GM12891 (cell line): ENCODE measurements at regions not wholly inside any gene's neighbourhood (a gene's known extent, or its start where the extent isn't known, plus 50 kb on each side); places are given as distances from the start of the nearest gene placed in this dataset.
"Not testable (repeated sequence)": the region's sequence is repeated elsewhere in the genome, so short reads cannot be mapped to it uniquely, and the experiment has no call there.

Experiments used
- DNase-seq: peaks from one replicate; pipeline ENCODE4 v3.0.0; 2011; ENCODE audit warnings: low spot score; ENCODE audit not compliant: insufficient read length
- FAIRE-seq: peaks from 2 replicates; lab custom pipeline; 2011; peaks lifted over from hg19 to GRCh38; lab: Jason Lieb, UNC
- PAX5 ChIP-seq: IDR thresholded peaks from 2 replicates; pipeline ENCODE4 v1.6.1; 2011; ENCODE audit warnings: low read length, moderate library complexity, mild to moderate bottlenecking; ENCODE audit not compliant: insufficient read depth, severe bottlenecking
- TAF1 ChIP-seq: IDR thresholded peaks from 2 replicates; pipeline ENCODE4 v1.6.1; 2011; ENCODE audit warnings: low read depth, low read length, control low read depth

DNA sequence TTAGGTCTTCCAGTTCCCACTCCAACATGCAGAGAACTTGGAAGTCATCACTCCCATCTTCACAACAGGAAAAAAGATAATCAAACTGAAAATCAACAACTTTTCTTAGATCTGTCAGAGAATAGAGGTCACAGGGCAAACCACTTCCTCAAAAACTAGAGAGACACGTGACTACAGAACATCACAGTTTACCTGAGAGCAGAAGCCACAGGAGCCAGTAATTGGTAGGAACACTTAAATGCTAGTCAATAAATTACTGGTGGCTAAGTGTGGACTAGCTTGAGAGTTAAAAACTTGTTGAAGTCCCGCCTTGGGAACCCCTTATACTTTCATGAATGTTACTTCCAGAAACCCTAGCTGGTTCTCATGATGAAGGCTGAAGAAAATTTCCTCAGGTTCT lies 81.1 kb downstream of the THSD1 start:
- FAIRE-seq = peak; percentile 82
- DNase-seq = not testable (repeated sequence)

DNA sequence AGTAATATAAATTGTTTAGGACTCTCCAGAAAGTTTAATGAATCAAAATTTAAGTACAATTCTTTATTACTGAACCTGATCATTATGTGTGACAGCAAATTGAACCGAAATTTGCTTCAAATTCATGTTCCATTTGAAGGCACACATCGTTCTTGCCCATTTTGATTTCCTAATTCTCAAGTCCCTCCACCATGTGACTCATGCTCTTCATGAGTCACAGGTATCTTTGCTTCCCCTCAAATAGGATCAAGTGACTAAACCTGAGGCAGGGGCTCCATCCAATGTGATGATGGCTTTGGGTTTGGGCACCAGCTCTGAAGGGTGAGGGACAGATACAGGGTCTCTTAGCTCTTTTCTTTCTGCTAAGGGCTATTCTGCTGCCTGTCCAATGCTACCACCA lies 86.1 kb downstream of the THSD1 start:
- no peak for DNase-seq
- TF ChIP-seq PAX5 = no peak
- no peak for TF ChIP-seq TAF1
- FAIRE-seq = no peak

DNA sequence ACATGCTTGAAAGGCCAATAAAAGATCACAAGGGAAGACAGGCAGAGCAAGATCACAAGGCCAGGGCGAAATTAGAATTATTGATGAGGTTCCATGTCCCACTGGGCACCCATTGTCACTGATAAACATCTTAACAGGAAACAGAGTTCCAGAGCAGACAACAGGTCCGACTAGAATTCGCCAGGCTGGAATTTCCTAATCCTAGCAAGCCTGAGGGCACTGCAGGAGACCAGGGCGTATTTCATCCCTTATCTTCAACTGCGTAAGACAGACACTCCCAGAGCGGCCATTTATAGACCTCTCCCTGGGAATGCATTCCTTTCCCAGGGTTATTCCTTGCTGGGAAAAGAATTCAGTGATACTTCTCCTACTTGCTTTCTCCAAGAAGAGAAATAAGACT lies 96.1 kb downstream of the THSD1 start:
- not testable (repeated sequence) for FAIRE-seq, DNase-seq

DNA sequence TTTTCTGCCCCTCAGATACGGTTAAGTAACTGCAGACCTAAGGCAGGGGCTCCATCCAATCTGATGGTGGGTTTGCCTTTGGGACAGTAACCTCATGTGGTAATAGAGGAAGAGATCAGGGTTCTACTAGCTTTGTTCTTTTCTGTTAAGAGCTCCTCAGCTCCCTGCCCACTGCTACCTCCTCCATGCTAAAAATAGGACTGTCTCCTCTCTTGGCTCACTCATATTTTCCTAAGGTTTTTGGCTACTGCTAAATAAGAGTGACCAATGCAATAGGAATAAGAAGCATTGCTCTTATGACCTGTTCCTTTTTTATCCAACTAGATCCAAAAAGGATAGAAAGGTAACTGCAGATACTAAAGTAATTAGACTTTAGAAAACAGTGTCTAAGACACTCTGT lies 99.6 kb downstream of the THSD1 start:
- FAIRE-seq, DNase-seq: not testable (repeated sequence)

DNA sequence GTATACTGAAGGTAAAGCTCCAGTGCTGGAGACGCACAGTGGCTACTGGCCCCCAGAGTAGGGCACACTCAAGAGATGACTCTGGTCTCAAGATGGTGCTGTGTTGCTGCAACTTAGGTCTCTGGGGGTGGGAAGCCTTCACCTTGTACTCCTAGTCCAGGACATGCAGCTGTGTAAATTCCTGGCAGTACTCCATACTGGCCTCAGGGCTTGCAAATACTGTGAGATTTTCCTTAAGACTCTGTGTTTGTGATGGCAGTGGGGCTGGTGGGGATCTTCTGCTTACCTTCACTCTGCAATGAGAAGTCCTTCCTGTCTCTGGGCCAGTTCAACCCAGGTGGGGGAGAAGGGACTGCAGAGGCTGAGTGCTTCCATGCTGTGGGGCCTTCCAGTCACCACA lies 102.9 kb downstream of the THSD1 start:
- not testable (repeated sequence) for DNase-seq, FAIRE-seq

DNA sequence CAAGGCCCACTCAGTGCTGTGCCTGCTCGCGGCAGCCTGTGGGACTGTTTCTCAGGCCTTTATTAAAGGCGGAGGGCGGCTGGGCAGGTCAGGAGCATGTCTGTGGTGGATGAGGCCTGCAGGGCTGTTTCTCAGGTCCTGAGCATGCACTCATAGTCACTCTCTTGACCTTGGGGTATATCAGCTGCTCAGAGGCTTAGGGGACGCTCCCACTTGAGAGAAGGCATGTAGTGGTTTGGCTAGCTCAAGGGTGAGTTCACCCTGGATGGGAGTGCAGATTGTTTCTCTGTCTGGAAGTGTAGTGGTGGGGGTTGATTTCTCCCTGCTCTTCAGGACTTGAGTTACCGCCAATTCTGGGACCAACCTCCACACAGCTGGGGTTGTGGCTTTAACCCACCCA lies 103.3 kb downstream of the THSD1 start:
- not testable (repeated sequence) for FAIRE-seq, DNase-seq

DNA sequence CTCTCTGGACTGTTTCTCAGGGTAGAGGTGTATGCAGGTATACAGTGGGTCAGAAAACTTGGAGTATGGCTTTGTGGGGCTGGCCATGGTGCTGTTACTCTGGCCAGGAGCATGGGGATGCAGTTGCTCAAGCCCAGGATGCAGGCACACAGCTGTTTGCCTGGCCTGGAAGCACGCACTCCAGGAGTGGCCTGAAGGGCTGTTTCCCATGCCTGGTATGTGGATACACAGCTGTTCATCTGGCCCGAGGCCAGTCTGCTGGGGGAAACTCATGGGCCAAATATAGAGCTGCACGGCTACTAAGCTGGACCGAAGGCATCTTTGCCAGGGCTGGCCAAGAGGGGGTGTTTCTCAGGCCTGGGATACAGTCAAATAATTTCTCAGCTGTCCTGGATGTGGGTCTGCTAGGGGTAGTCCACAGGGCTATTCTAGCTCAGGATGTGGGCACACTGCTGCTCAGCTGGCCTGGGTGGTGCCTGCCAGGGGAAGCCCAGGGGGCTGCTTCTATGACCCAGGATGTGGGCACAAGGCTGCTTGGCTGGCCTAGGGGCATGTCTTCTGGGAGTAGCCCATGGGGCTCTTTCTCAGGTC lies 104.1 kb downstream of the THSD1 start:
- not testable (repeated sequence) for FAIRE-seq, DNase-seq

DNA sequence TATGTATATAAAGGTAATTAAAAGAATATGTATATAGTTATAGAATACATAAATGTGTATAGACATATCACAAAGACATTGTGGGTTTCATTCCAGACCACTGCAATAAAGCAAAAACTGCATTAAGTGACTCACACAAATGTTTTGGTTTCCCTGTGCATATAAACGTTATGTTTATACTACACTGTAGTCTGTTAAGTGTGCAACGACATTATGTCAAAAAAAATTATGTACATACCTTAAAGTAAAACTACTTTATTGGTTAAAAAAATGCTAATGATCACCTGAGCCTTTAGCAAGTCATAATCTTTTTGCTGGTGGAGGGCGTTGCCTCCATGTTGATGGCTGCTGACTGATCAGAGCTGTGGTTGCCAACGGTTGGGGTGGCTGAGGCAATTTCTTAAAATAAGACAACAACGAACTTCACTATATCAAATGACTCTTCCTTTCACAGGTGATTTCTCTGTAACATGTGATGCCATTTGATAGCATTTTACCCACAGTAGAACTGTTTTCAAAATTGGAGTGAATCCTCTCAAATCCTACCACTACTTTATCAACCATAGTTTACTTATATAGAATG lies 107.8 kb downstream of the THSD1 start:
- not testable (repeated sequence) for FAIRE-seq, DNase-seq

DNA sequence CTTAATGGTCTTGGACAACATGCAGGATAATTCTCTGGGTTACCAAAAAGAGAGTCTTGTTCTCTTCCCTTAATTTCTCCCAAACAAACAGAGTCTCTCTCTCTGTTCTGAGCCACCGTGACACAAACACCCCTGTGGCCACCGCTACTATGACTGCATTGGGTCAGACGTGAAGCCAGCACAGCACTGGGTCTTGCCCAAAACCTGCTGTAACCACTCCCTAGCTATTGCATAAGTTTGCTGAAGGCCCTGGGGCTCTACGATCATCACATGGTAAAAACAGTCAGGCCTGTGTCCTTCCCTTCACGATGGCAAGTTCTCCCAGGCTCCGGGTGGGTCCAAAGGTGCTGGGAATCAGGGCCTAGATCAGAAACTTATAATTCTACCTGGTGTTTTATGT lies 117.1 kb downstream of the THSD1 start:
- DNase-seq, FAIRE-seq: not testable (repeated sequence)

DNA sequence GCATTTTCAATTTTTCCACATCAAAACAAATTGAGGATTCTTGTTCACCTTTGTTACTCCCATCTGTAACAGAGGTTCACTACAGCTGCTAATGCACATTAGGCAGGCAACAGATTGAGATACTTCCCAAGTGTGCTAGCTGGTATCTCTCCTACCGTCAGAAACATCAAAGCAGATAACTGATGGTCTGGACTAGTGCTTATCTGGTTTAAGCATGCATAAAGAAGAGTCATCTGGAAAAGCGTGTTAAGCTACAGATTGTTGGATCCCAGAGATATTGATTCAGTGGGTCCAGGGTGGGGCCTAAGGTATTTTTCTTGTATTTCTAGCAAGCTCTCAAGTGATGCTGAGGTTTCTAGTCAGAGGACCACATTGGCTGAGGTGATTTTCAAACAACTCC lies 122.0 kb upstream of the NEK3 start:
- not testable (repeated sequence) for FAIRE-seq, DNase-seq

DNA sequence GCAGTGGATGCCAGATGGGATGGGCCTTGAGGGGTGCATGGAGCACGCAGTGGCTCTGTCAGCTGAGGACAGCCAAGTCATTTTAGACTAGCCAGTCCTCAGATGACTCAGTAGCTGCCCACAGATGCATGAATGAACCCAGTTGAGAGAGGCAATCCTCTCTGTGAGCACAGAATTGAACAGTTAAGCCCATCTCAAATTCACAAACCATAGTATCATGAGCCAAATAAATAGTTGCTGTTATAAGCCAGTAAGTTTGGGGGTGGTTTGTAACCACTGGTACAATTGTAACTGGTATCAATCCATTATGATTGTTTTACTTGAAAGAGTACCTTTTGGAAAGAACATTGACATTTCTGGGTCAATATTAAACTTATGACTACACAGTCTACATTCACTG lies 120.0 kb upstream of the NEK3 start:
- DNase-seq, FAIRE-seq: not testable (repeated sequence)

DNA sequence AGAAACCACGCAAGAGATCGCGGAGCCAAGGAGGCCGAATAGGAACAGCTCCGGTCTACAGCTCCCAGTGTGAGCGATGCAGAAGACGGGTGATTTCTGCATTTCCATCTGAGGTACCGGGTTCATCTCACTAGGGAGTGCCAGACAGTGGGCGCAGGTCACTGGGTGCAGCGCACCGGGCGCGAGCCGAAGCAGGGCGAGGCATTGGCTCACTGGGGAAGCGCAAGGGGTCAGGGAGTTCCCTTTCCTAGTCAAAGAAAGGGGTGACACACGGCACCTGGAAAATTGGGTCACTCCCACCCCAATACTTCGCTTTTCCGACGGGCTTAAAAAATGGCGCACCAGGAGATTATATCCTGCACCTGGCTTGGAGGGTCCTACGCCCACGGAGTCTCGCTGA lies 94.9 kb upstream of the NEK3 start:
- DNase-seq, FAIRE-seq: not testable (repeated sequence)

DNA sequence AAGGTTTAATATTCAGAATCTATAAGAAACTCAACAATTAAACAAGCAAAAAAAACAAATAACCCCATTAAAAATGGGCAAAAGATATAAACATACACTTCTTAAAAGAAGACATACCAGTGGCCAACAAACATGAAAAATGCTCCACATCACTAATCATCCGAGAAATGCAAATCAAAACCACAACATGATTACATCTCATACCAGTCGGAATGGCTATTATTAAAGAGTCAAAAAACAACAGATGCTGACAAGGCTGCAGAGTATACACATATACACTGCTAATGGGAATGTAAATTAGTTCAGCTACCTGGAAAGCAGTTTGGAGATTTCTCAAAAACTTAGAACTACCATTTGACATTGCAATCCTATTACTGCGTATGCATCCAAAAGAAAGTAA lies 81.4 kb upstream of the NEK3 start:
- FAIRE-seq = peak; percentile 80
- DNase-seq = not testable (repeated sequence)

DNA sequence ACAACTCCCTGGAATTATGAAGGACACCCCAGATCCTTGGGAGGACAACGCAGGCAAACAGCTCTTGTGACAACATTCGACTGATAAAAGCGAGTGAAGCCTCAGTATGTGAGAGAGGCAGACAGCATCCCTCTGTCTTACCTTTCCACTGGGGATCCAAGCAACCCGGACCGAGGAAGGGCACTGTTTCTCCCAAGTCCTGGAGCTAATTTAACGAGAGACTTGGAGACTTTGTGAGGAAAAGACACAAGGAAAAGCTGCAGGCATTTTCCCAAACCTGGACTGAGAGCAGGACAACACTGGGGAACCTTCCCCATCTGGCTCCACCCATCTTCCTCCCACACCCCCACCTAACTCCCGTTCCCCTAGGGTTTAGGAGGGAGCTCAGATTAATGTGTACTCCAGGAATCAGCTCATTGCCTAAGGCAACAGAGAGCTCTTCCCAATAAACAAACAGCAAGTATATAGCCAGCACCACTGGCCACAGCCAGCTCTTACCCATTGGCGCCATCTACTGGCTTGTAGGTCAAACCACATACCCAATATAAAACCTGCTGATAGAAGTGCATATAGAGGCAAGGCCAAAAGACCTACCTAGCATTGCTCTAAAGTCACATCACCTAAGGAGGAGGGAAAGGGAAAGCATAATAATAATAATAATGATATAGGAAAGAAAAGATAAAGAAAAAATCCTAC lies 76.7 kb upstream of the NEK3 start:
- peak; percentile 93 for FAIRE-seq
- DNase-seq = not testable (repeated sequence)

DNA sequence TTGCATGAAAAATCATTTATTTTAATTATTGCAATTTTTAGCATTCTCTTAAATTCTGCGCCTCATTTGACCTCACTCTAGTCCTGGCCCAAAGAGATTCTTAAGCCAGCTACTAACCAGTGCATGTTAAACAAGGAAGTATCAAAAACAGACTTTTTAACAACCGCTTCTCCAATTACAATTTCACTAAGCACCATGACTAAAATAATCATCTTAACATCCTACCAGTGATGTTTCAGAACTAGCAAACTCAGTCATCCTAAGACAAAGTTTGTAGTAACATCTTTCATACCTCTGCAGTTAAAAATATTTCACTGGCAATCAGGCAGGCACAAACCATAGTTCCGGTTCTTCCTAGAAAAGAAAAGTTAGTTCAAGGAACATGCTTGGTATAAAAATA lies 75.5 kb upstream of the NEK3 start:
- DNase-seq = not testable (repeated sequence)
- peak; percentile 45 for FAIRE-seq

DNA sequence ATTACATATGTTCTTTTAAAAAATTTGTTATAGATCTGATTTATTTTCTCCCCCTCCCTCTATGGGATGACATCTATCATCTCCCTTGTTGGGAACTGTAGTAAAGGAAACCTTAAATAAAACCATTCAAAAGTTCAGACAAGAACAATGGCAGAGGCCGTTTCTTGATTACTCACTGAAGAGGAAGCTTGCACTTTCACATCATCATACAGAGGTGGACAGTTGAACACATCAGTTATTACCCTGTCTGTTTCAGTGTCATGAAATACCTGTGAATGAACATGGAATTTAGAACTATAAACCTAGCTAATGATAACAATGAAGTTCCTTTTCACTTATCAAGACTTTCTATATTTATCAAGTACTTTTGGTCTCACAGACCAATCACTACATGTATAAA lies 63.7 kb upstream of the NEK3 start:
- not testable (repeated sequence) for DNase-seq
- peak; percentile 92 for FAIRE-seq

DNA sequence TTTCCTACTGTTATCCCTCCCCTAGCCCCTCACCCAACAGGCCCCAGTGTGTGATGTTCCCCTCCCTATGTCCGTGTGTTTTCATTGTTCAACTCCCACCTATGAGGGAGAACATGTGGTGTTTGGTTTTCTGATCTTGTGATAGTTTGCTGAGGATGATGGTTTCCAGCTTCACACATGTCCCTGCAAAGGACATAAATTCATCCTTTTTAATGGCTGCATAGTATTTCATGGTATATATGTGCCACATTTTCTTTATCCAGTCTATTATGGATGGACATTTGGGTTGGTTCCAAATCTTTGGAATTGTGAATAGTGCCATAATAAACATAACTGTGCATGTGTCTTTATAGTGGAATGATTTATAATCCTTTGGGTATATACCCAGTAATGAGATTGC lies 54.5 kb upstream of the NEK3 start:
- not testable (repeated sequence) for FAIRE-seq, DNase-seq

DNA sequence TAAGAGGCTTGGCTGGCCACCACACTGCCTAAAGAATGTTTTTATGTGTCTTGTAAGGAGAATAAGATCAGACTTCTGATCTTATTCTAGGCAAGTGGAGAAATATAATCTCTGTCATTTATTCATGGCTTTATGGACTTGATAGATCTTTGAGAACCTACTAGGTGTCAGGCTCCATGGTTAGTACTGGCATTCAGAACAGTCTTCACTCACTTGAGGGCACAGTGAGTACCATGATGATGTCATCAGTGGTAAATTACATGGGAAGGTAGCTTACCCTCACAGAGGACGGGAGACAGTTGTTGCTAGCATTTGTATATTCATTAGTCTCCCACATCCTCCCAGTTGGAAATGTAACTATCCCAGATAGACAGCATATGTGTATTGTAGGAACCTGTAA lies 53.5 kb upstream of the NEK3 start:
- FAIRE-seq, DNase-seq: not testable (repeated sequence)

DNA sequence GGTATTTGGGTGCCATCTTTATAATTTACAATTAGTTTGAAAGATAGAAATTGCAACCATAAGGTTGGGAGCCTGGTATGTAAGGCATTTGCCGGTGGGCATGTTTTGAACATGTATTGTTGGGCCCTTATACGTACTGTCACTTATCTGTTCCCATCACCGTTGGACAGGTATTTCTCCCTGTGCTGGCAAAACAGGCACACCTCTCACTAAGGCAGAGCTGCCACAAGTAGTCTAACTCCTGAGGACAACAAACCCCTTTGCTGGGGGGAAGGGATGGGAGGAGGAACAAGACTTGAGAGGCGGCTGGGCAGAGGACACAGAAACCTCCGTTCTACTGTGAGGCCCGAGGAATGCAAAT lies 52.0 kb upstream of the NEK3 start:
- FAIRE-seq, DNase-seq: not testable (repeated sequence)
